PFSK-1 (cell line): ENCODE measurements at regions not wholly inside any gene's neighbourhood (a gene's known extent, or its start where the extent isn't known, plus 50 kb on each side); places are given as distances from the start of the nearest gene placed in this dataset.

ENCODE experiments used
- FOXP2 ChIP-seq: optimal IDR thresholded peaks from 2 replicates; pipeline ENCODE3; 2011; ENCODE audit warnings: borderline replicate concordance, control low read depth, inconsistent platforms; ENCODE audit not compliant: insufficient read depth; ENCODE audit errors: extremely low read length, extremely low read depth
- POLR2AphosphoS5 ChIP-seq: IDR thresholded peaks from 2 replicates; pipeline ENCODE4 v1.6.1; 2012; ENCODE audit warnings: low read depth, mild to moderate bottlenecking, control low read depth, low read length, moderate library complexity
- REST ChIP-seq, 2 experiments: IDR thresholded peaks; 2 replicates each; pipeline versions ENCODE4 v1.6.1 to v1.8.0; 2011 to 2012; ENCODE audit warnings: low read depth in 2 of 2, low read length in 2 of 2, control low read depth in 1 of 2, inconsistent platforms in 1 of 2, mild to moderate bottlenecking in 1 of 2, moderate library complexity in 1 of 2; ENCODE audit not compliant: insufficient read depth in 1 of 2
- SIN3A ChIP-seq: IDR thresholded peaks from 2 replicates; pipeline ENCODE4 v1.6.1; 2012; ENCODE audit warnings: mild to moderate bottlenecking, low read length, moderate library complexity, borderline replicate concordance; ENCODE audit not compliant: insufficient read depth
- TAF1 ChIP-seq: IDR thresholded peaks from 2 replicates; pipeline ENCODE4 v1.6.1; 2012; ENCODE audit warnings: low read length, control low read depth, borderline replicate concordance; ENCODE audit not compliant: insufficient read depth

GRCh38 chr4:36614011-36614410, 332.6 kb downstream of the DTHD1 start:
- no peak for TF ChIP-seq FOXP2
- TF ChIP-seq SIN3A, result no peak
- TF ChIP-seq POLR2AphosphoS5, result no peak

- no peak for TF ChIP-seq POLR2AphosphoS5
- no peak for TF ChIP-seq REST (IDR thresholded peaks at IDR 0.05; ENCODE audit: insufficient read depth in 1 of 2, low read depth in 2 of 2, low read length in 2 of 2)
- no peak for TF ChIP-seq FOXP2
- TF ChIP-seq TAF1, result no peak
- TF ChIP-seq SIN3A, result no peak
Observed at GRCh38 chr4:36618102-36618501, 336.7 kb downstream of the DTHD1 start.

GRCh38 chr4:36624030-36624429, 342.6 kb downstream of the DTHD1 start:
- TF ChIP-seq SIN3A (no peak), REST (IDR thresholded peaks at IDR 0.05; ENCODE audit: insufficient read depth in 1 of 2, low read depth in 2 of 2, low read length in 2 of 2) (no peak), TAF1 (no peak), FOXP2 (no peak), POLR2AphosphoS5 (no peak)

- TF ChIP-seq REST (IDR thresholded peaks at IDR 0.05; ENCODE audit: insufficient read depth in 1 of 2, low read depth in 2 of 2, low read length in 2 of 2), result no peak
- no peak for TF ChIP-seq FOXP2
- no peak for TF ChIP-seq SIN3A
- TF ChIP-seq TAF1, result no peak
- TF ChIP-seq POLR2AphosphoS5, result no peak
Observed at GRCh38 chr4:36638273-36638811, 356.9 kb downstream of the DTHD1 start.

GRCh38 chr4:36640876-36641275, 359.5 kb downstream of the DTHD1 start:
- TF ChIP-seq REST (IDR thresholded peaks at IDR 0.05; ENCODE audit: insufficient read depth in 1 of 2, low read depth in 2 of 2, low read length in 2 of 2), result no peak
- no peak for TF ChIP-seq POLR2AphosphoS5
- TF ChIP-seq FOXP2, result no peak
- no peak for TF ChIP-seq SIN3A
- TF ChIP-seq TAF1, result no peak
